Kidney glomerular epithelial cell (primary cell): ENCODE measurements at regions not wholly inside any gene's neighbourhood (a gene's known extent, or its start where the extent isn't known, plus 50 kb on each side); places are given as distances from the start of the nearest gene placed in this dataset.
A peak's percentile ranks its signal among the peaks of the same experiment; 100 is the strongest.

Experiments used
- DNase-seq: peaks from one replicate; lab custom pipeline; 2025; lab: John Stamatoyannopoulos, UW

- DNase-seq, result no peak
Measured at GRCh38 chr5:166373817-166374216, 1917.6 kb upstream of the WWC1 start.

GRCh38 chr5:166377756-166378155, 1913.7 kb upstream of the WWC1 start:
- DNase-seq, result no peak

GRCh38 chr5:166379517-166379916, 1911.9 kb upstream of the WWC1 start:
- DNase-seq, result no peak

GRCh38 chr5:166382031-166382430, 1909.4 kb upstream of the WWC1 start:
- no peak for DNase-seq

- DNase-seq, result no peak
Measured at GRCh38 chr5:166398131-166398530, 1893.3 kb upstream of the WWC1 start.

- no peak for DNase-seq
Measured at GRCh38 chr5:166399781-166400180, 1891.7 kb upstream of the WWC1 start.

- DNase-seq, result no peak
Measured at GRCh38 chr5:166401391-166401790, 1890.1 kb upstream of the WWC1 start.

- no peak for DNase-seq
Measured at GRCh38 chr5:166412191-166412590, 1879.3 kb upstream of the WWC1 start.

GRCh38 chr5:166427211-166427610, 1864.2 kb upstream of the WWC1 start:
- no peak for DNase-seq

GRCh38 chr5:166428264-166428803, 1863.1 kb upstream of the WWC1 start:
- DNase-seq, result no peak

- DNase-seq, result no peak
Measured at GRCh38 chr5:166430491-166431319, 1860.7 kb upstream of the WWC1 start.

GRCh38 chr5:166431456-166431855, 1860.0 kb upstream of the WWC1 start:
- DNase-seq, result peak; percentile 18

- DNase-seq, result no peak
Measured at GRCh38 chr5:166433679-166434078, 1857.8 kb upstream of the WWC1 start.

GRCh38 chr5:166436872-166437271, 1854.6 kb upstream of the WWC1 start:
- peak; percentile 44 for DNase-seq

GRCh38 chr5:166486348-166486747, 1805.1 kb upstream of the WWC1 start:
- DNase-seq, result no peak

- DNase-seq, result no peak
Measured at GRCh38 chr5:166488560-166488959, 1802.9 kb upstream of the WWC1 start.

GRCh38 chr5:166493040-166493439, 1798.4 kb upstream of the WWC1 start:
- no peak for DNase-seq

- peak; percentile 78 for DNase-seq
Measured at GRCh38 chr5:166493612-166494011, 1797.8 kb upstream of the WWC1 start.

GRCh38 chr5:166497496-166498104, 1793.8 kb upstream of the WWC1 start:
- peak; percentile 48 for DNase-seq

GRCh38 chr5:166499447-166500240, 1791.8 kb upstream of the WWC1 start:
- DNase-seq, result peak; percentile 2

GRCh38 chr5:166503506-166503905, 1787.9 kb upstream of the WWC1 start:
- DNase-seq, result no peak

- DNase-seq, result no peak
Measured at GRCh38 chr5:166505067-166505466, 1786.4 kb upstream of the WWC1 start.

GRCh38 chr5:166505544-166505943, 1785.9 kb upstream of the WWC1 start:
- no peak for DNase-seq
